ENCODE measurements at regions not wholly inside any gene's neighbourhood (a gene's known extent, or its start where the extent isn't known, plus 50 kb on each side); places are given as distances from the start of the nearest gene placed in this dataset.

- TF ChIP-seq FOXP2 (optimal IDR thresholded peaks at IDR 0.05; ENCODE audit: borderline replicate concordance, extremely low read depth, extremely low read length, insufficient read depth), result no peak
- no peak for TF ChIP-seq SIN3A (IDR thresholded peaks at IDR 0.05; ENCODE audit: borderline replicate concordance, insufficient read depth, low read length)
- TF ChIP-seq REST (IDR thresholded peaks at IDR 0.05; ENCODE audit: insufficient read depth in 1 of 2, low read depth in 2 of 2, low read length in 2 of 2), result no peak
- TF ChIP-seq TAF1 (IDR thresholded peaks at IDR 0.05; ENCODE audit: borderline replicate concordance, insufficient read depth, low read length), result no peak
- no peak for TF ChIP-seq POLR2AphosphoS5 (IDR thresholded peaks at IDR 0.05; ENCODE audit: low read depth, low read length)
Observed at GRCh38 chr10:26374426-26374825, 63.7 kb upstream of the APBB1IP start.

- 0 out of 4 replicates have a peak, but pooled peaks of 1 of the 2 experiments have one; percentile 20 for TF ChIP-seq REST (IDR thresholded peaks at IDR 0.05; ENCODE audit: insufficient read depth in 1 of 2, low read depth in 2 of 2, low read length in 2 of 2)
Observed at GRCh38 chr10:26377224-26377810, 60.8 kb upstream of the APBB1IP start.

- TF ChIP-seq SIN3A (IDR thresholded peaks at IDR 0.05; ENCODE audit: borderline replicate concordance, insufficient read depth, low read length), result no peak
- TF ChIP-seq POLR2AphosphoS5 (IDR thresholded peaks at IDR 0.05; ENCODE audit: low read depth, low read length), result no peak
- no peak for TF ChIP-seq TAF1 (IDR thresholded peaks at IDR 0.05; ENCODE audit: borderline replicate concordance, insufficient read depth, low read length)
- TF ChIP-seq FOXP2 (optimal IDR thresholded peaks at IDR 0.05; ENCODE audit: borderline replicate concordance, extremely low read depth, extremely low read length, insufficient read depth), result no peak
- no peak for TF ChIP-seq REST (IDR thresholded peaks at IDR 0.05; ENCODE audit: insufficient read depth in 1 of 2, low read depth in 2 of 2, low read length in 2 of 2)
Observed at GRCh38 chr10:26378861-26379294, 59.3 kb upstream of the APBB1IP start.

GRCh38 chr10:26380815-26381214 lies 57.3 kb upstream of the APBB1IP start:
- no peak for TF ChIP-seq TAF1 (IDR thresholded peaks at IDR 0.05; ENCODE audit: borderline replicate concordance, insufficient read depth, low read length)
- no peak for TF ChIP-seq FOXP2 (optimal IDR thresholded peaks at IDR 0.05; ENCODE audit: borderline replicate concordance, extremely low read depth, extremely low read length, insufficient read depth)
- no peak for TF ChIP-seq SIN3A (IDR thresholded peaks at IDR 0.05; ENCODE audit: borderline replicate concordance, insufficient read depth, low read length)
- TF ChIP-seq POLR2AphosphoS5 (IDR thresholded peaks at IDR 0.05; ENCODE audit: low read depth, low read length), result no peak

GRCh38 chr10:26381986-26382385 lies 56.2 kb upstream of the APBB1IP start:
- TF ChIP-seq SIN3A (IDR thresholded peaks at IDR 0.05; ENCODE audit: borderline replicate concordance, insufficient read depth, low read length) (no peak), REST (IDR thresholded peaks at IDR 0.05; ENCODE audit: insufficient read depth in 1 of 2, low read depth in 2 of 2, low read length in 2 of 2) (no peak), POLR2AphosphoS5 (IDR thresholded peaks at IDR 0.05; ENCODE audit: low read depth, low read length) (no peak), TAF1 (IDR thresholded peaks at IDR 0.05; ENCODE audit: borderline replicate concordance, insufficient read depth, low read length) (no peak), FOXP2 (optimal IDR thresholded peaks at IDR 0.05; ENCODE audit: borderline replicate concordance, extremely low read depth, extremely low read length, insufficient read depth) (no peak)
